Body of pancreas (tissue), 4 donors: ENCODE measurements at regions not wholly inside any gene's neighbourhood (a gene's known extent, or its start where the extent isn't known, plus 50 kb on each side); places are given as distances from the start of the nearest gene placed in this dataset.

Experiments
- POLR2A ChIP-seq, 3 donors: fragments of 450-650 bp; IDR thresholded peaks; one replicate each; pipeline ENCODE4 v1.6.1; 2016; ENCODE audit warnings: antibody characterized with exemption in 3 of 3, mild to moderate bottlenecking in 2 of 3
- TF ChIP-seq, protein P1 (sequence below), 7 experiments: fragments of 450-650 bp in 4 of 7; fragments of 200-600 bp in 3 of 7; sonication (generic) in 3 of 7; IDR thresholded peaks; one replicate each; pipeline ENCODE4 v1.5.1; 2016 to 2019; ENCODE audit warnings: antibody characterized with exemption in 7 of 7

DNA sequence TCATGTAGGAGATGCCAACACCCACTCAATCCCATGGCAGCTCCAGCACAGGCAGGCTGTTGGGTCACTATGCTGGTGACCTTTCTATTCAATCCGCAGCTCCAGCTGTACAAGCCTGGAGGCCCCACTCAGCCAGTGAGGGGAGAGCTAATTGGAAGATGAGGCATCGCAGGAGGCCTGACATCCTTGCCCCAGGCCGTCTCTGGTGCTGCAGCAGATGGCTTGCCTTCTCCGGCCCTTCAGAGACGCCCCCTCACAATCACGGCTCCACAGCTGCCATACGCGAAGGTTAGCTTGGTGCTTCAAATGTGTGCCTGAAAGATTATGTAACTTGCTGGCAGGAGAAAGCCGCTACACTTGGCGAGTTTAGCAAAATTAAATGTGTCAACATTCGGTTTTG lies 104.2 kb upstream of the CLSTN2 start:
- TF ChIP-seq, protein P1, sequence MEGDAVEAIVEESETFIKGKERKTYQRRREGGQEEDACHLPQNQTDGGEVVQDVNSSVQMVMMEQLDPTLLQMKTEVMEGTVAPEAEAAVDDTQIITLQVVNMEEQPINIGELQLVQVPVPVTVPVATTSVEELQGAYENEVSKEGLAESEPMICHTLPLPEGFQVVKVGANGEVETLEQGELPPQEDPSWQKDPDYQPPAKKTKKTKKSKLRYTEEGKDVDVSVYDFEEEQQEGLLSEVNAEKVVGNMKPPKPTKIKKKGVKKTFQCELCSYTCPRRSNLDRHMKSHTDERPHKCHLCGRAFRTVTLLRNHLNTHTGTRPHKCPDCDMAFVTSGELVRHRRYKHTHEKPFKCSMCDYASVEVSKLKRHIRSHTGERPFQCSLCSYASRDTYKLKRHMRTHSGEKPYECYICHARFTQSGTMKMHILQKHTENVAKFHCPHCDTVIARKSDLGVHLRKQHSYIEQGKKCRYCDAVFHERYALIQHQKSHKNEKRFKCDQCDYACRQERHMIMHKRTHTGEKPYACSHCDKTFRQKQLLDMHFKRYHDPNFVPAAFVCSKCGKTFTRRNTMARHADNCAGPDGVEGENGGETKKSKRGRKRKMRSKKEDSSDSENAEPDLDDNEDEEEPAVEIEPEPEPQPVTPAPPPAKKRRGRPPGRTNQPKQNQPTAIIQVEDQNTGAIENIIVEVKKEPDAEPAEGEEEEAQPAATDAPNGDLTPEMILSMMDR (IDR thresholded peaks at IDR 0.05) = no peak
- TF ChIP-seq POLR2A (IDR thresholded peaks at IDR 0.05) = no peak
